ENCODE measurements at regions not wholly inside any gene's neighbourhood (a gene's known extent, or its start where the extent isn't known, plus 50 kb on each side); places are given as distances from the start of the nearest gene placed in this dataset.
A peak's percentile ranks its signal among the peaks of the same experiment; 100 is the strongest.

DNA sequence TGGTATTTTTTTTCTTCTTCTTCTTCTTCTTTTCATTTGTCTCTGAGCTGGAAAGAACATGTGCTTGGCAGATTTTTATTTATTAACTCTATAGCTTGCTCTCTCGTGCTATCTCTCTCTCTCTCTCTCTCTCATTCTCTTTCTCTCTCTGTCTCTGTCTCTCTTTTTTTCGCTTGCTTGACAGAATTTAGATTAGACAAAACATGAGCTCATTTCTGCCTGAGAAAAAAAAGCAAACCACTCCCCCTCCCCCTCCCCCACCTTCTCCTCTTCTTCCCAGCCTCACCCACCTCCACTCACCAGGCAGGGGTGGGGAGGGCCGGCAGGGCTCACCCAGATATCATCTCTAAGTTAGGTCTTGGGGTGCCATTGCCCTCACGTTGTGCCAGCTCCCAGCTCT lies 81.5 kb downstream of the PJA1 start:
- FAIRE-seq (no peak), DNase-seq (ENCODE audit: low spot score) (no peak)

DNA sequence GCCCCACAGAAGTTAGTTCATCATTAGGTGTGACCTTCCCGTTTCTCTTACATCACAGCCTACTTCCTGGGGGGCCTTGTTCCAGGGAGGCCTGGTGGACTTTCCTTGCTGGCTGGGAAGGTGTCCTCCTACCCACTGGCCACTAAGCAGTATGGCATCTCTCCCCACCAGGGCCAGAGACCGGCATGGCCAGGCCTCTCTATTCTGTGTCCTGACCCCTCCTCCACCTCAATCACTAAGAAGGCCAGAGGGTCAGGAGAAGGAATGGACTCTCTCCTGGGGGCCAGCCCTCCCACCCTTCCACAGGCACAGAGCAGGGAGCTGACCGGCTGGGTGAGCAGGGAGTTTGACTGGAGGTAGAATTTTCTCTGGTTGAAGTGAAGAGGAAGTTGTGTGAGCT lies 81.9 kb downstream of the PJA1 start:
- FAIRE-seq, result no peak
- no peak for DNase-seq (ENCODE audit: low spot score)

DNA sequence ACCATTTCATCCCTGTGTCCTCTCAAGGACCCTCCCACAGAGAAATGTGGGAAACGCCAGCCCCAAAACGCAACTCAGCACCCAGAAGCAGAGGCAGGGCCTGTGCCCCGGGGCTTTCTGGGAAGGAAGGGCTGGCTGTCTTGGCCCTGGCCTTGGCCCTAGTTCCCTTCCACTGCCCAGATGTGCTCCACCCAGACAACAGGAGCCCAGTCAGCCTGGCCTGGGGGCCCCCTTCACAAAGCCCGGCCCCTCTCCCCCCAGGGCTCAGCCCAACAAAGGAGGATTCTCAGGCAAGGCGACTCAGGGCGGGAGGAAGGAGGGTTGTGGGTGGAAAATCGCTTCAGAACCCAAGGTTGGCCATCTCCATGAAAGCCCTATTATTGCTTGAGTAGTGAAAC lies 82.5 kb downstream of the PJA1 start:
- DNase-seq (ENCODE audit: low spot score) (no peak), FAIRE-seq (no peak)

DNA sequence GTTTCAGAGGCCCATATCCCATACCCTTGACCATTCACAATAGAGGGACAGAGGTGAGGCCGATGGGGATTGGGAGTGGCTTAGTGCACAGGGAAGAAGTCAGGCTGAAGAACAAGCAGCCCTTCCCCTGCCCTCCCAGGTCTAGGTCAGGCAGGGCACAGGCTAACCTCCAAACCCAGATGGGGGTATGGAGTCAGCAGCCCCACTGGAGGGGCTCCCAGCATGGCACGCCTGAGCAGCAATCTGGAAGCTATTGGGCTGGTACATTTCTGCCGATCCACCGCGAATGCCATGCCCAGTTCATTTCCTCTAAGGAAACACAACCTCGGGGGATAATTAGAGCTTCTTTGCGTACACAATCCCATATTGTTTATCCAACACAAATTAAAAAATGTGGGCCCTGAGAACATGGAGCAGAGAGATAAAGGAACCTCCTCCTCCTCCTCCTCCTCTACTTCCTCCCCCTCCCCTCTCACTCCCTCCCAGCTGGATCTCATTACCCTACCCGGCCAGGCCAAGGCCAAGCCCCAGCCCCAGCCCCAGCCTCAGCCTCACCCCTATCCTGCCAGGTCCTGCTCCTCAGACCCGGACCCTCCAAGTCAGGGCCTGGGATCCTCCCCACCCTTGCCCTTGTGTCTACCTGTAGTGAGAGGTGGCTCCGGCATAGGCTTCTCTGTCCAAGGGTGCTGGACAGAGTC lies 83.0 kb downstream of the PJA1 start:
- FAIRE-seq (no peak), DNase-seq (ENCODE audit: low spot score) (no peak)

DNA sequence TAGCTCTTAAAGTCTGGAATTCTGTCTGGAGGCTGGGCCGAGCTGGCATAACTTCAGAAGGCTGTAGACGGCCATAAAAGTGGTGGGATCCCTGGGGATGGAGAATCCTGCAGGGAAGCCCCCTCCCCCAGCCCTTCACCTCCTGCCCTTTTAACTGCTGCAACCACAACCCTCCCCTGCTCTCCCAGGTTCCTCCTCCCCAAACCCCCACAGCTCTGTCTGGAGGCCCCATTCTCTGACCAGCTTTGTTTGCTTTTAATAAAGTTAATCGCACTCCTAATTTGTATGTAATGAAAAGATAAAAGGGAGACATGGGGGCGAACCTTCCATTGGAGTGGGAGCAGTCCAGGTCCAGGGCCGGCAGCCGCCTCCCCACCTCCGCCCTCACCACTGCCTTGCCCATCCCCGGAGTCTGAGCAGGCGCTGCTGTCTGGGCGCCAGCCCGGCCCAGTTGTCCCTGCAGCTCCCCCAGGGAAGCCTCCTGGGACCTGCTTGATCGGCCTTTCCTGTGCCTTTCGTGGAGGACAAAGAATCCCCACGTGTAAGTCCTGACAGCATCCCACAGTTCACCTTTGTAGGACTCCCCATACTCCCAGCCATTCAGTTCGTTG lies 84.3 kb downstream of the PJA1 start:
- DNase-seq (ENCODE audit: low spot score), result no peak
- FAIRE-seq, result no peak

DNA sequence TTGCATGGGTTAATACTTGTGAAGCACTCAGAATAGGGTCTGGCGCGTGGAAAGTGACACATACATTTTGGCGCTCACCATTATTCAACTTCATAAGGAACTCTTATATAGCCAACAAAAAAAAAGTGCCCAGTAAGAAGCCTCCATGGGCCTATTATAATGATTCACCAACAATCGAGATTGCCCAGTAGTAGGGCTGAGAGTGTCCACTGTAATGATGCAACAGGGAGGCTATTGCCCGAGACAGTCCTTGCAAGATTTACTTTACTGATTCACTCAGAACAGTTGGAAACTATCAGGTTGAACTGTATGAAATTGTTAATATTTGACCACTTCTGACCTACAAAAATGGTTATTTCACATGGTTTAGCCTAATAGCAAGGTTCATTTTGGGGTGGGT lies 86.0 kb downstream of the PJA1 start:
- DNase-seq (ENCODE audit: low spot score) (no peak), FAIRE-seq (no peak)

DNA sequence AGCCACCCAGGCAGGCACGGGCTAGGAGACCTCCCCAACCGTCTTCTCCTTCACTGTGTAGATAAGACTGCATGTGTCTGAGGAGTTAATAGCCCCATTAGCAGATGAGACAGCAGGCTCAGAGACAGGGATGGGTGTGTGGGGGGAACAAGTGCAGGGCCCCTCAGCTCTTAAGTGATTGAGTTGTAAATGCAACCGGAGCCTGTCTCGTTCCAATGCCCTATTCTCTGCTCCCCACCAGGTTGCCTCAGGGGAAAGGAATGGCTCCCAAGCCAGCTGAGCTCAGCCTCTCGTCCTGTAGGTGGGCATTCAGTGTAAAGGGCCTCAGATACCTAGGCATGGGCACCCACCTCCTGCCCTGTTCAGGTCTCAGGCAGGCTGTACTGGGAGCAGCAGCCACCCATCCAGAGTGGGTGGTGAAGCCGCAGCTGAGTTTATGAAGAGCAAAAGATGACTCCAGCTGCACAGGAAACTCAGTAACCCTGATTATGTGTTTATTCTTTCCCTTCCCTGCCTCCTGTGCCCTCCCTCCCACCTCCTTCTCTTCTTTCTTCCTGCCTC lies 87.3 kb downstream of the PJA1 start:
- FAIRE-seq (no peak), DNase-seq (ENCODE audit: low spot score) (no peak)

DNA sequence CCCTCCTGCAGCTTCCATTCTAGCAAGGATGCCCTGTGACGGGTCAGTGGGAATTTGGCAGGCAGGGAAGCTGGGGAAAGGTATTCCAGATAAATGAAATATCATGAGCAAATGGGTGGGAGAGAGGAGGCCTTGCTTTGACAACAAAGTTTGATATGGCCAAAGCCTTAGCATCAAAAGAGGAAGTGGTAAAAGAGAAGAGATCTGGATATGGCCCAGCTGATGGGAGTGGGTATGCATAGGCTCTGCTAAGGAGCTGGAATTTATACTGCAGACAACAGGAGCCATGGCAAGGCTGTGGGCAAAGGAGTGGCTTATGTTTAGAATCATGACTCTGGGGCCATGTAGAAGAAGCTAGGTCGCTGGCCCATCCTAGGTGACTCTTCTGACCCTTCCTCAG lies 89.2 kb downstream of the PJA1 start:
- FAIRE-seq (no peak), DNase-seq (ENCODE audit: low spot score) (no peak)

DNA sequence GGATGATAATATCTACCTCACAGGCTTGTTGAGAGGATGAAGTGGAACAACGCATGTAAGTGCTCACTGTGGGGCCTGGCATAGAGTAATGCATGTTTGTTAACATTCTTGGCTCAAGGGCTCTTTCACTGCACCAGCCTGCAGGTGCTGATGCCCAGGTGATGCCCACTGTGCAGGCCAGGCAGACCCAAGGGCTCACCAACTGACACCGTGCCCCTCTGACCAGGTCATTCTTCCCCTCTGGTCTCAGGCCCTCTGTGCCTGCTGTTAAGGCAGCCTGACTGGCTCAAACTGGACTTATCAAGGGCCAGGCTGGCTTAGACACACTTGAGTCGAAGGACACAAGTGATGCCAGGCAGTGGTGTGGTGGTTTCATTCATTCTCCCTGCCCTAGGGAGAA lies 90.5 kb downstream of the PJA1 start:
- DNase-seq (ENCODE audit: low spot score), result no peak
- FAIRE-seq, result no peak

DNA sequence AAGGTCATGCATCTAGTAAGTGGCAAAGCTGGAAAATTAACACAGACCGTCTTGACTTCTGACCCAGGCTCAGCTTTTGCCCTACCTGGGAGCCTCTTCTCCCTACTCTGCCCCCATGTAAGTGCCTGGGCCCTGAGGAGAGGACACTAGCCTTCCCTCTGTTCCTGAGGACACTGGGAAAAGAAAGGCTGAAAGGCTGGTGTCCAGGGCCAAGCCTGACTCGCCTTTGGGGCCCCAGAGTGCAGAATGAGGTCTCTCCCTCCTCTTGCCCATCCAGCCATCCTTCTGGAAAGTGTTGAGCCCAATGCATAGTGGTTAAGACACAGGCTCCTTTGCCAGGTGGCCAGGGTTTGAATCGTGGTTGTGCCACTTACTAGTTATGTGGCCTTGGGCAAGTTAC lies 91.5 kb downstream of the PJA1 start:
- DNase-seq (ENCODE audit: low spot score) (no peak), FAIRE-seq (no peak)

DNA sequence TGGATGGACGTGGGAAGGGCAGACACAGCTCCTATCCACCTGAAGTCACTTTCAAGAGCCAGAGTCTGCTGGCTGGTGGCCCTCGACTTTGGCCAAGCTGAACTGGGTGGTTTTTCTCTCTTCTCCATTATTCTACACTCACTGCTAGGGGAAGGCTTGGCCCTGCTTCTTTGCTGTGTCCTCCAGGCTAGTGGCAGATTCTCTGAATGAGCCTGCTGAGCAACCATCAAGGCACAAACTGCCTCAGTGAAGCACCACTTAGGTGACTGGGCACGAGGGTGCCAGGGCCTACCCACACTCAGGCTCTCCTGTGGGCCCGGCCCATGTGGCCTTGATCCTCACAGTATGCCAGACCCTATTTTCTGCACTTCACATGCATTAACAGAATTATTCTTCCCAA lies 92.0 kb downstream of the PJA1 start:
- FAIRE-seq (no peak), DNase-seq (ENCODE audit: low spot score) (no peak)

DNA sequence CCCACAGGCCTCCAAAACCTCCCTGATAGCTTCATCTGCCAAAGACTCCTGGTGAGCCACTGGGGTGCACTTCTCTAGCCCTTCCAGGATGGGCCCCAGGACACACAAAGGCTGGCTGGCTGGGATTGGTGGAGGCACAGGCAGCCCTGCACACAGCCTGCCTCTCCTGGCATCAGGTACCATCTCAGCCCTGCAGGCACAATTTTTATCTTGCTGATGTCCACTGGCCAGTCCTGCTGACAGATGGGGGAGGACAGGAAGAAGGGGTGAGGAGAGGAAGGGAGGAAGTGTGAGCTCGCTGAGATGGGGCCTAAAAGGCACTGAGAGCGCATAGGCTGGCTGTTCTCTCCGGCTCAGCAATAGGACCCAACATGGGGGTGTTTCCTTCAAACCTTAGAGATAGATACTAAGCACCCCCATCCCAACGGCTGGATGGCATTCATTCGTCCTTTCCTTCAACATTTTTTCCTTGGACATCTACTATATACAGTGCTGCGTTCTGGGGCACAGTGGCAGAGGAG lies 92.7 kb downstream of the PJA1 start:
- FAIRE-seq, result no peak
- DNase-seq (ENCODE audit: low spot score), result no peak

DNA sequence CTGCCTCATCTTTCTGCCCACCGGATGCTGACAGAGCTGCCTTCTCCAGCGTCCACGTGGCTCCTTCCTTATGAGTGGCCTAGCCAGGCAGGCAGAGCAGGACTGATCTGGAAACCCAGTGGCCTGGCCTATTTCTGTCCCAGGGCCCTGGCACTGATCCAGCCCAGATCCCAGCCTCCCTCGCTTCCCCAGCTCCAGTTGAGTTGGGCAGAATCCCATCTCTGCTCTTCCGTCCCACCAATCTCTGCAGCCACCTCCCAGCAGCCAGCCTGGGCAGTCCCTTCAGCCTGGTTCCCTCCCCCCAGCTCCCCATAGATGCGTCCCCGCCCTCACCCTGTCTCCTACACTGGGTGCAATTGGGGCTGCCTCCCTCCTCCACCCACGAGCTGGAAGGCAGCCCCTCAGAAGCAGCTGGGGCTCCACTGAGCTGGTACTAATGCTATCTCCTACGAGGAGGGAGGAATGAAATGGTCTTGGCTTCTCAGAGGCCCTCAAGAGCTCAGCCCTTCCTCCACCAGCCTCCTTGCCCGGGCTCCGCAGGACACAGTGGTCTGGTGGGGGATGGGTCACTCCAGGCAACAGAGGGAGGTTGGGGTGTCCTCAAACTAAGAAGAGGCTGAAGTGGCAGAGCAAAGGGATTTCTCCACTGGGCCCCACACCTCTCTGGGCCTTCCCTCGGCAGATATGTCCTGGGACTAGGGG lies 94.2 kb downstream of the PJA1 start:
- FAIRE-seq (no peak), DNase-seq (ENCODE audit: low spot score) (no peak)

DNA sequence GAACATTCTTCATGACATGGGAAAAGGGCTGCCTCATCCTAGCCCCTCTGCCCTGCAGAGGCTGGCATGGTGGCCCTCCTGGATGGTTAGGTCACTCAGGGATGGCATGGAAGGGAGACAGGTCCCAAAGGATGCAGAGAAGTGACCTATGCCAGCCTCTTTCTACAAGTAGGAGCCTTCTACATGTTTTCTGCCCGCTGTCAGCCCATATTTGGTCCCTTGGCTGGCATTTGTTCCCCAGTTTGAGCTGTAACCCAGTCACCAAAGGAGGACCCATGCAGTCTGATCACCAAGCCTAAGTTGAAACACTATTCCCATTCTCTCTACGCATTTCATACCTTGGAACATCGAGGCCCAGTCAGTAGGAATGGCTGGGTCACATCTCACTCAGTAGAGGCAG lies 95.4 kb downstream of the PJA1 start:
- no peak for DNase-seq (ENCODE audit: low spot score)
- no peak for FAIRE-seq

DNA sequence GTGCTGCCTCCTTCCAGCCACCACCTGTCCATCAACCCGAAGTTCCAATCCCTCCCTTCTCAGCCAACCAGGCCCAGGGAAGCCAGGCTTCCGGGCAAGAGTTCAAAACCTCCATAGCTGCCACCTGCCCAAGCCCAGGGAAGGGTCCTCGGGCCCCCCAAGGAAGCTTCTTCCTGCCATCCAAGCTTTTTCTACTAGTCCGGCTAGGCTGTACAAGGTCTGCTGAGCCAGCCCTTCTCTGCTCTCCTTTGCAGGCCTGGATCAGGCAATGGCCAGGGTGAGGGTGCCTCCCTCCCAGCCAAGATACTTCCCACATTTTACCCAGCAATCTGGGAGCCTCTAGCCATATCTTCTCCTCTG lies 96.2 kb downstream of the PJA1 start:
- DNase-seq (ENCODE audit: low spot score) (no peak), FAIRE-seq (no peak)

DNA sequence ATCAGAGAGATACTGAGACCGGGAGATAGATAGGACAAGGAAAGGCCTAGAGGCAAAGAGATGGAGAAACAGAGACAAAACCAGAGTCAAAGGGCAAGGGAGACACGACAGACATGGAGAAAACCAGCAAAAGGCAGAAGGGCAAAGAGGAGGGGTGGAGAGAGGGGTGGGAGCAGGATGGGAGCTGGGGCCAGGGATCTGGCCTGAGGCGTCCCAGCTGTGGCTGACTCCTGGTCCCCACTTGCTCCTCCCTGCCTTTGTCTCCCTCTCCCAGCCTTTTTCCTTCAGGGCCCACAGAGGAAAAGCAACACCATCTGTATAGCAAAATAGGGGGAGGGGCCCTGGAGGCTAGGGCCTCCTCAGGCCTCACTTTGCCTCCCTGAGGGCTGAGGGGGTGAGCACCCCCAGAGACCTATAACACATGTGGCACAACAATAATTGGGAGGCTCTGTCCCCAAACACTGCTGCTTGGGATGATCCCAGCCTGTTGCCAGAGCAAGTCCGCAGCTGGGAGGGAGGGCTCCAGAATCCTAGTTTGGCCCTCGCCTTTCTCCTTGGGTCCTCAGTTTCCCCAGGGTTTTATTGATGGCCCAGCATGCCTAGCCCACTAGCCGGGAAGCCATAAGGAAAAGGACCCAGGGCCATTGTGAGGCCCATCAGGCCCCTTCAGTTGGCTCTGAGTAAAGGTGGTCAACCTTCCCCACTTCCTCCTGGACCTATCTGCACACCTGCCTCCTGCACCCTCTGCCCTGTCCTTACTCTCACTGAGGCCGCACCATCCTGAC lies 96.8 kb downstream of the PJA1 start:
- DNase-seq (ENCODE audit: low spot score), result no peak
- no peak for FAIRE-seq

DNA sequence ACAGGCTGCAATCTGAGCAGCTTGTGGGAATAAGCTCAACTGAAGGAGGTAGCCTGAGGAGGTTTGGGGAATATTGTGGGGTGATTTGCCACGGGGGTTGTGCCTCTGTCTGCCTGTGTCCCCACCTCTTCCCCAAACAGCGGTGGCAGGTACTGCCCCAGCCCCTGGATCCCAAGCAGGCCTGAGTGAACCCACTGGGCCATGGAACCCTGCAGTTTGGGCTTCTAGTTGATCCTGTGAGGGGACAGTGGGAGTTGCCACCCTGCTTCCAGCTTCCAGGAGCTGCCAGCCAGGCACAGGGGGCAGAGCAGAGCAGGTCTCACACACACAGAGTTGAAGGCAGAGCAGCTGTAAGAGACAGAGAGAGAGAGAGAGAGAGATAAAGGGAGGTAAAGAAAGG lies 97.4 kb downstream of the PJA1 start:
- DNase-seq (ENCODE audit: low spot score) (no peak), FAIRE-seq (no peak)

DNA sequence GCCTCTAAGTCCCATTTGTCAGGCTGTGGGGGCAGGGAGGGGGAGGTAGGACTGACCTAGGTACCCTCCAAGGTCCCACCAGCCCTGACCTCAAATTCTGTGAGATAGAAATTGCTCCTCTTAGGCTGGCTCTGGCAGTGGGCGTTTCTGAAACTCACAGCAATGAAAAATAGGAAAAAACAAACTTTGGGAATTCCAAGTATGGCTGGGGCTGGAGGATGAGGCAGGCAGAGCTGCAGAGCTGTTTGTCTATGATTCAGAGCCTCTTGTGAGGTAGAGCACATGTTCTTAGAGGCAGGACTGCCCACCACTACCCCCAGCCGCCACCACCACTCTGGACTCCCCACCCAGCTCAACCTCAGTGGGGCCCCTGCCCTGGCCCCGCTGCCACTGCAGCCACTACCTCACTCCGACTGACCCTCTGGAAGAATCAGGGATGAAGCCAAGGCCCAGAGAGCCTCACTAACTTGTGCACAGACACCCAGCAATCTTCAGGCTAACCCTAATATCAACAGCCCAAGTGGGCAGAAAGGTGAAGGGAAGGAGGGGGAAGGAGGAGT lies 98.2 kb downstream of the PJA1 start:
- DNase-seq (ENCODE audit: low spot score) (no peak), FAIRE-seq (no peak)

DNA sequence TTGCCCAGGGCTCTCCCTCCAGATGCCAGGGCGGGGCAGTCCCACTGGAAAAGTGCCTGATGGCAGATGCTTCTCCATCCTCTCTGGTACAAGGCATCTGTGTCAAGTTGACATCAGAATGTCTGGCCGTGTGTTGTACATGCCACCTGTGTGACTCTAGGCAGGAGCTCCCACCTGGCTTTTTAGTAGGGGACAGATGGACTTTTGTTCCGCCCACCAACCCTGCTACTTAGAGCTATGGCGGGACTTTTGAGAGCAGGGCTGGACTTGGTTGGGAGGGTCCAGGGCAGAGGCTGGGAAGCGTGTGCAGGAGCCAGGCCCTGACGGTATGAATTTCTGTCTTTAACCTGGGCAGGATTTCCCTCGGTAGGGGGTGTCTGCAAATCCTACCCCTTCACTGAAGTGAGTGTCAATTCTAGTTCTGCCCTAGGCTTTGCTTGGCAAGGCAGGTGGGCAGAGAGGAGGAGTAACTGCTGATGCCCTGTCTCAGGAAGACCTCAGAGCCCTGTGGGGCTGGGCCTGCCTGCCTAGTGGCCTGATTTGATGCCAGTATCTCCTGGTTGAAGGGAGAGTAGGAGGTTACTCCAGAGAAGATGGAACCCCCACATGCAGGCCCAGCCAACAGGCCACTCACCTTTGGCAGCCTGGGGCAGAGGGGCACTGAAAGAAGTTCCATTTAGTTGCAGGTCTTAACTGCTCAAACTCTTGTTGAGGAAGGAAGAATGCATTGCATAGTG lies 99.1 kb downstream of the PJA1 start:
- DNase-seq (ENCODE audit: low spot score), result no peak
- FAIRE-seq, result no peak

DNA sequence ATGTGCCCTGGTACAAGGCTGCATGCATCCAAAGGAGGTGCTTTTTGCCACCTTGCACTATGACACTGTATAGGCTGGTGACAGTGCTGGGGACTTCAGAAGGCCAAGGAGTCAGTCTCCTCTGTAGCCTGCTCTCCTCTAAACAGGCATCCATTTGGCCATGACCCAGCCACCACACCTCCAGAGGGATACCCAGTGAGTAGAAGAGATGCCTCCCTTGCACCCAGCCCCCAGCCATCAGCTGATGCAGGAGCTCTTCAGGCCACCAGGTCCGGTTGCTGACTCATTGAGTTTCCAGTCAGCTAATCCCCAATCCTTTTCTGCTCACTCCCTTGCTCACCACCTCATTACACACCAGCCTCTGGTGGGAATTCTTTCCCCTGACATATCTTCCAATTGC lies 99.8 kb downstream of the PJA1 start:
- DNase-seq (ENCODE audit: low spot score), result peak; percentile 16
- FAIRE-seq, result no peak

DNA sequence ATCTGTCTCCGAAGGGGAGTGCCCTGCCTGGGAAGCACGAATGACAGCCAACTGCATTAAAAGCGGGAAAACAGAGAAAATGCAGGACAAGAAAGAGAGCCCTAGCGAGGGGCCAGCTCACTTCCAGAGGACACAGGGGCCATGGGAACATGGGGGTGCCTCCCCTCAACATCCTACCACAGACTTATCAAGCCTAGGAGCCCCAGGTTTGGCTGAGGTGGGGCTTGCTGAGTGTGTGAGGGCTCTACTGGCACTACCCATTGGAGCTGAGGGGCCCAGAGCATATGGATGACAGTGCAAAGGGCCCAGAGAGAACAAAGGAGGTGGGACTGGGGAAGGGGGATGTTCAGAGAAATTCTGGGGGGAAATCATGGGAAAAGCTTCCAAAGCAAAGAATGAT lies 101.8 kb downstream of the PJA1 start:
- FAIRE-seq, result no peak
- no peak for DNase-seq (ENCODE audit: low spot score)
